HG02870 (cell line): ENCODE measurements at regions not wholly inside any gene's neighbourhood (a gene's known extent, or its start where the extent isn't known, plus 50 kb on each side); places are given as distances from the start of the nearest gene placed in this dataset.
A peak's percentile ranks its signal among the peaks of the same experiment; 100 is the strongest.
"Not testable (repeated sequence)": the region's sequence is repeated elsewhere in the genome, so short reads cannot be mapped to it uniquely, and the experiment has no call there.

Source experiments
- ATAC-seq: cut with Tn5 transposase; IDR thresholded peaks from one replicate; pipeline ENCODE4 v1.9.1; 2021; ENCODE audit warnings: mild to moderate bottlenecking, moderate library complexity; ENCODE audit not compliant: unreplicated experiment

GRCh38 chr4:156420623-156421022, 467.0 kb upstream of the CTSO start:
- ATAC-seq = no peak

GRCh38 chr4:156419080-156419685, 465.5 kb upstream of the CTSO start:
- no peak for ATAC-seq

- no peak for ATAC-seq
Measured at GRCh38 chr4:156414406-156414805, 460.7 kb upstream of the CTSO start.

- no peak for ATAC-seq
Measured at GRCh38 chr4:156413239-156414135, 459.8 kb upstream of the CTSO start.

GRCh38 chr4:156411531-156411930, 457.9 kb upstream of the CTSO start:
- ATAC-seq = no peak

- no peak for ATAC-seq
Measured at GRCh38 chr4:156408749-156409148, 455.1 kb upstream of the CTSO start.

GRCh38 chr4:156401371-156401770, 447.7 kb upstream of the CTSO start:
- no peak for ATAC-seq

GRCh38 chr4:156396534-156396933, 442.9 kb upstream of the CTSO start:
- ATAC-seq = no peak

- no peak for ATAC-seq
Measured at GRCh38 chr4:156391325-156391653, 437.6 kb upstream of the CTSO start.

- ATAC-seq = no peak
Measured at GRCh38 chr4:156390599-156391324, 437.1 kb upstream of the CTSO start.

- no peak for ATAC-seq
Measured at GRCh38 chr4:156388826-156389225, 435.2 kb upstream of the CTSO start.

- ATAC-seq = peak; percentile 66
Measured at GRCh38 chr4:156378033-156378665, 424.5 kb upstream of the CTSO start.

- no peak for ATAC-seq
Measured at GRCh38 chr4:156377036-156377710, 423.5 kb upstream of the CTSO start.

- ATAC-seq = no peak
Measured at GRCh38 chr4:156374894-156375293, 421.2 kb upstream of the CTSO start.

GRCh38 chr4:156374069-156374468, 420.4 kb upstream of the CTSO start:
- no peak for ATAC-seq

GRCh38 chr4:156367502-156367901, 413.8 kb upstream of the CTSO start:
- not testable (repeated sequence) for ATAC-seq

- ATAC-seq = no peak
Measured at GRCh38 chr4:156362581-156362980, 408.9 kb upstream of the CTSO start.

GRCh38 chr4:156347412-156348075, 393.9 kb upstream of the CTSO start:
- ATAC-seq = no peak

- no peak for ATAC-seq
Measured at GRCh38 chr4:156346959-156347385, 393.3 kb upstream of the CTSO start.

GRCh38 chr4:156344397-156344796, 390.7 kb upstream of the CTSO start:
- ATAC-seq = no peak
